Right atrium auricular region (tissue), 2 donors: ENCODE measurements at regions not wholly inside any gene's neighbourhood (a gene's known extent, or its start where the extent isn't known, plus 50 kb on each side); places are given as distances from the start of the nearest gene placed in this dataset.

Experiments used
- DNase-seq: peaks from one replicate; pipeline ENCODE4 v3.0.0-alpha.2; 2019; ENCODE audit warnings: low spot score
- H3K27ac ChIP-seq, 2 donors: fragments of 200-600 bp; sonication (generic); 1 replicate in 1 of 2; 2 replicates in 1 of 2; pipeline ENCODE4 v1.5.1; 2016 to 2019
- H3K27me3 ChIP-seq, 2 donors: fragments of 200-600 bp; sonication (generic); one replicate each; pipeline versions ENCODE4 v1.5.1 to v1.6.0; 2017 to 2019
- H3K36me3 ChIP-seq: fragments of 200-600 bp; sonication (generic); one replicate; pipeline ENCODE4 v1.5.1; 2016
- H3K4me1 ChIP-seq, 2 donors: fragments of 200-600 bp; sonication (generic); one replicate each; pipeline versions ENCODE4 v1.5.1 to v1.6.0; 2017 to 2019
- H3K4me3 ChIP-seq, 2 donors: fragments of 200-600 bp; sonication (generic); 1 replicate in 1 of 2; 2 replicates in 1 of 2; pipeline ENCODE4 v1.5.1; 2017 to 2019; ENCODE audit warnings: mild to moderate bottlenecking in 1 of 2, moderate library complexity in 1 of 2
- H3K9me3 ChIP-seq, 2 donors: fragments of 200-600 bp; sonication (generic); one replicate each; pipeline ENCODE4 v1.5.1; 2019
- TF ChIP-seq, protein P1 (sequence below), 2 donors: fragments of 200-600 bp; sonication (generic); IDR thresholded peaks; one replicate each; pipeline ENCODE4 v1.5.1; 2019; ENCODE audit warnings: antibody characterized with exemption in 2 of 2

DNA sequence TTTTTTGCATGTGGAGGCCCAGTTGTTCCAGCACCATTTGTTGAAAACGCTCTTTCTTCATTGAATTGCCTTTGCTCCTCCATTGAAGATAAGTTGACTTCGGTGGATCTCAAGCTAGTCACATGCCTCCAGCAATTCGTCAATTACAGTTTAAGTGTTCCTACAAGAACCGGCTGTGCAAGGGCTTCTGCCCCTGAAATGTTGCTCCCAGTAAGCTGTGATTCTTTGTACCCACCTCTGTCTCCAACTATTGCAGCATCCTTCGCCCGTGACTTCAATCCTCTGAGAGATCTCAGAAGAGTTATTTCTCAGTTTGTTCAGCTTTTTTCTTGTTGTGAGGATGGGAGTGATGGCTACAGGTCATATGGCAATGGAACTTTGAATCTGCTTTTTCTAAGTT is 194.2 kb upstream of the B3GAT1 start:
- H3K27me3 ChIP-seq = no peaks in the 10 kb centered on the region
- H3K27ac ChIP-seq = no peak overlapping the region
- TF ChIP-seq, protein P1, sequence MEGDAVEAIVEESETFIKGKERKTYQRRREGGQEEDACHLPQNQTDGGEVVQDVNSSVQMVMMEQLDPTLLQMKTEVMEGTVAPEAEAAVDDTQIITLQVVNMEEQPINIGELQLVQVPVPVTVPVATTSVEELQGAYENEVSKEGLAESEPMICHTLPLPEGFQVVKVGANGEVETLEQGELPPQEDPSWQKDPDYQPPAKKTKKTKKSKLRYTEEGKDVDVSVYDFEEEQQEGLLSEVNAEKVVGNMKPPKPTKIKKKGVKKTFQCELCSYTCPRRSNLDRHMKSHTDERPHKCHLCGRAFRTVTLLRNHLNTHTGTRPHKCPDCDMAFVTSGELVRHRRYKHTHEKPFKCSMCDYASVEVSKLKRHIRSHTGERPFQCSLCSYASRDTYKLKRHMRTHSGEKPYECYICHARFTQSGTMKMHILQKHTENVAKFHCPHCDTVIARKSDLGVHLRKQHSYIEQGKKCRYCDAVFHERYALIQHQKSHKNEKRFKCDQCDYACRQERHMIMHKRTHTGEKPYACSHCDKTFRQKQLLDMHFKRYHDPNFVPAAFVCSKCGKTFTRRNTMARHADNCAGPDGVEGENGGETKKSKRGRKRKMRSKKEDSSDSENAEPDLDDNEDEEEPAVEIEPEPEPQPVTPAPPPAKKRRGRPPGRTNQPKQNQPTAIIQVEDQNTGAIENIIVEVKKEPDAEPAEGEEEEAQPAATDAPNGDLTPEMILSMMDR (IDR thresholded peaks at IDR 0.05) = no peak
- H3K4me1 ChIP-seq = no peaks in the 10 kb centered on the region
- H3K9me3 ChIP-seq = no peaks in the 10 kb centered on the region
- DNase-seq = no peak
- no peak overlapping the region for H3K4me3 ChIP-seq
- H3K36me3 ChIP-seq = no peaks in the 10 kb centered on the region

DNA sequence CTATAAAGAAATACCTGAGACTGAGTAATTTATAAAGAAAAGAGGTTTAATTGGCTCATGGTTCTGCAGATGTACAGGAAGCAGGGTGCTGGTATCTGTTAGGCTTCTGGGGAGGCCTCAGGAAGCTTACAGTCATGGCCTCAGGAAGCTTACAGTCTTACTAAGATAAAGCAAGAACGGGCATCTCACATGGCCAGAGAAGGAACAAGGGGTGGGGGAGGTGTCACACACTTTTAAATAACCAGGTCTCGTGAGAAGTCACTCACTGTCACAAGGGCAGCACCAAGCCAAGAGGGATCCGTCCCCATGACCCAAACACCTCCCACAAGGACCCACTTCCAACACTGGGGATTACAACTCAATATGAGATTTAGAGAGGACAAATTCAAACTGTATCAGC is 192.8 kb upstream of the B3GAT1 start:
- H3K9me3 ChIP-seq = no peaks in the 10 kb centered on the region
- no peak overlapping the region for H3K4me3 ChIP-seq
- H3K36me3 ChIP-seq = no peaks in the 10 kb centered on the region
- no peak for DNase-seq
- H3K27ac ChIP-seq = no peak overlapping the region
- H3K27me3 ChIP-seq = no peaks in the 10 kb centered on the region
- no peaks in the 10 kb centered on the region for H3K4me1 ChIP-seq
- TF ChIP-seq, protein P1 (IDR thresholded peaks at IDR 0.05) = no peak

DNA sequence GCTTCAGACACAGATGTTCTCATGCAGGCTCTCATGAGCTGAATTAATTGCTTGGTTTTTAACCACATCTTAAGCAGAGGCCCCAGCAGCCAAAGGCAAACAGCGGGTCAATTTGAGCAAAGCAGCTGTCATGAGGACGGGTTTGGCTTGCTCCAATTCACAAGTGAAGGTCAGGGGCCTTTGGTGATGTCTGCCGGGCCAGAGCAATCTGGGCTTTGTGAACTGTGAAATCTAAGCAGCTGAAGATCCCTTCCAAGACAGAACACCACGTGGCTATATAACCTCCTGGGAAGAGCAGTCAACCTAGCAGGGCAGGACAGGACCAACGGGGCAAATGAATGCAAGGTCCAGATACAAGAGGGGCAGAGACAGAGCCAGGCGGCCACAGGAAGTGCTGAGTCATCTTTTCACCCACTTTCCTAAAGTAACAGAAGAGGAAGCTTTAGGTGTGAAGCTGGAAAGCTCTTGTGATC is 187.3 kb upstream of the B3GAT1 start:
- TF ChIP-seq, protein P1 (IDR thresholded peaks at IDR 0.05) = no peak
- H3K4me3 ChIP-seq = no peak overlapping the region
- H3K27me3 ChIP-seq = no peaks in the 10 kb centered on the region
- no peaks in the 10 kb centered on the region for H3K36me3 ChIP-seq
- H3K9me3 ChIP-seq = no peaks in the 10 kb centered on the region
- H3K27ac ChIP-seq = no peak overlapping the region
- peak; percentile 18 for DNase-seq
- H3K4me1 ChIP-seq = no peaks in the 10 kb centered on the region

DNA sequence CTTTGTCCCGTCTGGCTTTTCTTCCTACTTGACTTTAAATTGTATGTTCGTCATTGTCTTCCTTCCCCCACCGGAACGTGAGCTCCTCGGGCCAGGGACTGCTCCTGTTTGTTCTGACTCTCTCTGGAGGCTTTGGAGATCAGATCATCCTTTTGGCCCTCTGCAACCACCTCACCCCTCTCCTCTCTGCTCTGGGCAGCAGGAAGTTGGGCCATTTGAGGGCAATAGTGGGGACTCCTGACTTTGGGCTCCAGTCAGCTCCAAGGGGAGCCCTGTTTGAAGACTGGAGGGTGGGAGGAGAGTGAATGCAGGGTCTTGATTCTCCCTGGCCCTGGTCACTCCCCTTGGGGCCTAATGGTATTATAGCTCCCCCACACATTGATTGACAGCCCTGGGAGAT is 186.3 kb upstream of the B3GAT1 start:
- Histone ChIP-seq H3K27me3 (no peaks in the 10 kb centered on the region), H3K36me3 (no peaks in the 10 kb centered on the region), H3K4me3 (no peak overlapping the region), H3K27ac (no peak overlapping the region), H3K4me1 (no peaks in the 10 kb centered on the region), H3K9me3 (peaks cover 0 to 6% of the 10 kb centered on the region in 2 donors)
- TF ChIP-seq, protein P1 (IDR thresholded peaks at IDR 0.05) = no peak
- DNase-seq = peak; percentile 46

DNA sequence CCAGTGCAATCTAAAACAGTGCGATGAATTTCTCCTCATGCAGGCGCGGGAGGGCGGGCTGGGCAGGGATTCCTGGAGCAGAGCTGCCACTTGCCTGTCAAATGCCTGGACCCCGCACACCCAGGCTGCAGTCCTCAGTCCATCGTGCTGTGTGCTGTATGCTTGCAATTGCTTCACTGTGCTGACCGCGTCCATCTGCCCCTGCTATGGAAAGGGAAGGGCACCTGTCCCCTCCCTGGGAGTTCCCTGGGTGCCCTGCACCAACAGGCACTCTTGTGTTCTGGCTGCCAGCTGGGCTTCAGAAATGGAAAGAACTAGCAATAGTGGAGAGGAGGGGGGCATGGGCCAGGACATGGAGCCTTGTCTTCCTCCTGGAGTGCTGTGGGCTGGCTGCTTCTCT is 185.4 kb upstream of the B3GAT1 start:
- peaks cover 0 to 15% of the 10 kb centered on the region in 2 donors for H3K9me3 ChIP-seq
- no peak overlapping the region for H3K4me3 ChIP-seq
- H3K27me3 ChIP-seq = no peaks in the 10 kb centered on the region
- peak; percentile 43 for DNase-seq
- H3K27ac ChIP-seq = no peak overlapping the region
- no peaks in the 10 kb centered on the region for H3K4me1 ChIP-seq
- no peaks in the 10 kb centered on the region for H3K36me3 ChIP-seq
- TF ChIP-seq, protein P1 (IDR thresholded peaks at IDR 0.05) = no peak

DNA sequence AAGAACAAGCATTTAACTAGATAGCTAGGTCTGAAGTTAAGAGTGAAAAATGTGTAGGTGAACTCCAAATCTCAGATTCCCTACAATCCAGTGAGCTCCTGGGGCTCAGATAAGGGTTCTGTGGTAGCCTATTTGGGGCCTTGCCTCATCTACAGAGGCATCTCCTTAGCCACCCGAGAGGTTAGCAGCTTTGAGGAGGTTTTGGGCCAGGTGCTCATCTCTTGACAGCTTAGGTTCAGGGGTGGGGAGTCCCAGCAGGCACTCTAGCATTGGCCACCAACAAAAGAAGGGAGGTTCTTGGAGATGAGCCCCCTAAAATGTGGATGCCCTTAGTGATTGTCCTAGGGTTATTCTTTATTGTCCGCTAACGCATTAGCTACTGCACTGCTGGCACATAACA is 184.4 kb upstream of the B3GAT1 start:
- no peaks in the 10 kb centered on the region for H3K27me3 ChIP-seq

More for the DNA sequence above, 184.4 kb upstream of the B3GAT1 start:
- TF ChIP-seq, protein P1 (IDR thresholded peaks at IDR 0.05) = no peak
- no peaks in the 10 kb centered on the region for H3K4me1 ChIP-seq
- H3K36me3 ChIP-seq = no peaks in the 10 kb centered on the region
- peak; percentile 44 for DNase-seq
- H3K9me3 ChIP-seq = peaks cover 0 to 21% of the 10 kb centered on the region in 2 donors
- no peak overlapping the region for H3K27ac ChIP-seq
- no peak overlapping the region for H3K4me3 ChIP-seq
